ENCODE measurements at regions not wholly inside any gene's neighbourhood (a gene's known extent, or its start where the extent isn't known, plus 50 kb on each side); places are given as distances from the start of the nearest gene placed in this dataset.

DNA sequence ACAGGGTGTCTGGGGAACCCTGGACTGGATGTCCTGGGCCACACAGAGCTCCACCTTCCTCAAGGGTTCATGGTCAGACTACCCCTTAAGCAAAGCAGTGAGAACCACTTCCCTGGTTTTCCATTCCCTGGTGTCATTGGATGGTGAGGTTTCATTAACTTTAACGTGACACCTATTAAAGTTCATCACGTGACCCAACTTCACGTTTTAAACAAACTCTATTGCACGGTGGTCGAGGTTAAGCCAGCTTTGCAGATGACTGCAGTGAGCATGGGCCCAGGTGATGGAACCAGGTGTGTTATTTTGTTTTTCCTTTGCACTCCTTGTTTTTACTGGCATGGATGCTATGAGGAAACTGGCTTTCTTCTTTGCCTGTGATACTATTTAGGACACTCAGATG lies 385.7 kb upstream of the IRX1 start:
- no peaks in the 10 kb centered on the region for H3K36me3 ChIP-seq (ENCODE audit: low read depth)
- no peaks in the 10 kb centered on the region for H3K9me2 ChIP-seq (ENCODE audit: insufficient read depth)
- TF ChIP-seq, protein P1, sequence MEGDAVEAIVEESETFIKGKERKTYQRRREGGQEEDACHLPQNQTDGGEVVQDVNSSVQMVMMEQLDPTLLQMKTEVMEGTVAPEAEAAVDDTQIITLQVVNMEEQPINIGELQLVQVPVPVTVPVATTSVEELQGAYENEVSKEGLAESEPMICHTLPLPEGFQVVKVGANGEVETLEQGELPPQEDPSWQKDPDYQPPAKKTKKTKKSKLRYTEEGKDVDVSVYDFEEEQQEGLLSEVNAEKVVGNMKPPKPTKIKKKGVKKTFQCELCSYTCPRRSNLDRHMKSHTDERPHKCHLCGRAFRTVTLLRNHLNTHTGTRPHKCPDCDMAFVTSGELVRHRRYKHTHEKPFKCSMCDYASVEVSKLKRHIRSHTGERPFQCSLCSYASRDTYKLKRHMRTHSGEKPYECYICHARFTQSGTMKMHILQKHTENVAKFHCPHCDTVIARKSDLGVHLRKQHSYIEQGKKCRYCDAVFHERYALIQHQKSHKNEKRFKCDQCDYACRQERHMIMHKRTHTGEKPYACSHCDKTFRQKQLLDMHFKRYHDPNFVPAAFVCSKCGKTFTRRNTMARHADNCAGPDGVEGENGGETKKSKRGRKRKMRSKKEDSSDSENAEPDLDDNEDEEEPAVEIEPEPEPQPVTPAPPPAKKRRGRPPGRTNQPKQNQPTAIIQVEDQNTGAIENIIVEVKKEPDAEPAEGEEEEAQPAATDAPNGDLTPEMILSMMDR (conservative IDR thresholded peaks at IDR 0.05), result no peak
- TF ChIP-seq EZH2 (IDR thresholded peaks at IDR 0.05; ENCODE audit: low read depth), result no peak
- no peak overlapping the region for H3K27ac ChIP-seq
- no peak overlapping the region for H3K4me3 ChIP-seq
- H3K79me2 ChIP-seq (ENCODE audit: low read depth), result no peaks in the 10 kb centered on the region
- intact Hi-C loops (cut with micrococcal nuclease; ENCODE audit: unreplicated experiment), result no loop called here
- CTCF ChIA-PET, result no interaction called here
- H3K27me3 ChIP-seq (ENCODE audit: insufficient read depth, low read depth), result peaks cover 47% of the 10 kb centered on the region
- no peaks in the 10 kb centered on the region for H4K20me1 ChIP-seq (ENCODE audit: insufficient read depth)
- no peak overlapping the region for H2AFZ ChIP-seq
- BruUV-seq (replicated peaks), result no TSS peak
- no peak overlapping the region for H3K4me2 ChIP-seq
- no peaks in the 10 kb centered on the region for H3K9me3 ChIP-seq (ENCODE audit: insufficient read depth, low read depth)
- no peaks in the 10 kb centered on the region for H3F3A ChIP-seq (ENCODE audit: insufficient read depth, low read depth)
- no peaks in the 10 kb centered on the region for H3K4me1 ChIP-seq (replicated peaks; ENCODE audit: insufficient read depth)
- no peak for DNase-seq
- POLR2A ChIA-PET (ENCODE audit: unreplicated experiment), result no interaction called here

DNA sequence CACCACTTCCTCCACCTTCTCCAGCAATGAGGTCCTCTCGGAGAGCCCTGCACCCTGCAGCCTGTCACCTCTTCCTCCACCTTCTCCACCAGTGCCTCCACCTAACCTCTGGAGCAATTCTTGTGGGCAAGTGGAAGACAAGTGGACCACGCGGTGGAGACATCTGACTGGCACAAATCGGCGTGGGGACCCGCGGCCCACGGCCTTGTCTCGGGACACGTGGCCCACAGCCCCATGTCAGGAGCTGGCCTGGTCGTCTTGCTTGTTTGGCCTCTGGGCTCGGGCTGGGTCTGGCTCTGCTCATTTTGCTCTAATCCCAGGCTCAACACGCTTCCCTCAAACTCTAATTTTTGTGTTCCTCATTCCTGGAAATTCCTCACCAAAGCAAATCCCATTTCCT lies 393.1 kb upstream of the IRX1 start:
- no TSS peak for BruUV-seq (replicated peaks)
- intact Hi-C loops (cut with micrococcal nuclease; ENCODE audit: unreplicated experiment), result no loop called here
- Histone ChIP-seq H4K20me1 (ENCODE audit: insufficient read depth) (no peaks in the 10 kb centered on the region; the same call in 1 of the 2 replicates), H3K27me3 (ENCODE audit: insufficient read depth, low read depth) (peaks cover 93% of the 10 kb centered on the region), H3K36me3 (ENCODE audit: low read depth) (no peaks in the 10 kb centered on the region), H3K4me2 (no peak overlapping the region), H3K4me3 (no peak overlapping the region), H3K9me3 (ENCODE audit: insufficient read depth, low read depth) (no peaks in the 10 kb centered on the region), H3K79me2 (ENCODE audit: low read depth) (no peaks in the 10 kb centered on the region), H3F3A (ENCODE audit: insufficient read depth, low read depth) (no peaks in the 10 kb centered on the region), H3K27ac (no peak overlapping the region), H2AFZ (no peak overlapping the region), H3K9me2 (ENCODE audit: insufficient read depth) (no peaks in the 10 kb centered on the region), H3K4me1 (replicated peaks; ENCODE audit: insufficient read depth) (no peaks in the 10 kb centered on the region)
- POLR2A ChIA-PET (ENCODE audit: unreplicated experiment), result no interaction called here
- CTCF ChIA-PET, result no interaction called here
- no peak for DNase-seq
- no peak for TF ChIP-seq EZH2 (IDR thresholded peaks at IDR 0.05; ENCODE audit: low read depth)
- TF ChIP-seq, protein P1 (conservative IDR thresholded peaks at IDR 0.05), result no peak

DNA sequence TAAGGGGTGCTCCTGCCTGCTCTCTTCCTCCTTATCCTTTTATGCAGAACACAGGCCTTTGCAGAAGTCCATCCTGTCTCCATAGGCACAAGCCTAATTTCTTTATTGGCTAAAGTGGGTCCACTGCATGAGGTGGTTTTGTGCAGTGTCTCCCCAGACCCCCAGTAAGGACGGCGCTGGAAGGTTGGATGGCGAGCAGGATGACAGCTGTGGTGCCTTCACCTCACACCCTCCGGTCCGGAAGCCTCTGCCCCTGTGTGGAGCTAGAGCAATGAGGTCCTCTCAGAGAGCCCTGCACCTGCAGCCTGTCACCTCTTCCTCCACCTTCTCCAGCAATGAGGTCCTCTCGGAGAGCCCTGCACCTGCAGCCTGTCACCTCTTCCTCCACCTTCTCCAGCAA lies 393.7 kb upstream of the IRX1 start:
- Histone ChIP-seq H3K27ac (no peak overlapping the region), H3F3A (ENCODE audit: insufficient read depth, low read depth) (no peaks in the 10 kb centered on the region), H2AFZ (no peak overlapping the region), H3K9me3 (ENCODE audit: insufficient read depth, low read depth) (no peaks in the 10 kb centered on the region), H3K36me3 (ENCODE audit: low read depth) (no peaks in the 10 kb centered on the region), H3K4me2 (no peak overlapping the region), H3K4me3 (no peak overlapping the region), H3K4me1 (replicated peaks; ENCODE audit: insufficient read depth) (no peaks in the 10 kb centered on the region), H4K20me1 (ENCODE audit: insufficient read depth) (no peaks in the 10 kb centered on the region; the same call in 1 of the 2 replicates), H3K9me2 (ENCODE audit: insufficient read depth) (no peaks in the 10 kb centered on the region), H3K79me2 (ENCODE audit: low read depth) (no peaks in the 10 kb centered on the region), H3K27me3 (ENCODE audit: insufficient read depth, low read depth) (peaks cover 94% of the 10 kb centered on the region)
- no TSS peak for BruUV-seq (replicated peaks)
- intact Hi-C loops (cut with micrococcal nuclease; ENCODE audit: unreplicated experiment), result no loop called here
- ChIA-PET POLR2A (ENCODE audit: unreplicated experiment) (no interaction called here), CTCF (no interaction called here)
- TF ChIP-seq, protein P1 (conservative IDR thresholded peaks at IDR 0.05), result no peak
- no peak for TF ChIP-seq EZH2 (IDR thresholded peaks at IDR 0.05; ENCODE audit: low read depth)
- no peak for DNase-seq
